ENCODE measurements at regions not wholly inside any gene's neighbourhood (a gene's known extent, or its start where the extent isn't known, plus 50 kb on each side); places are given as distances from the start of the nearest gene placed in this dataset.

- Histone ChIP-seq H3K9me3 (ENCODE audit: insufficient read depth in 2 of 2, low read depth in 1 of 2, low read length in 1 of 2) (no peaks in the 10 kb centered on the region), H3K79me2 (ENCODE audit: control insufficient read depth in 1 of 2, insufficient read depth in 2 of 2, low read length in 2 of 2) (peaks cover 0 to 33% of the 10 kb centered on the region in 2 experiments; a peak in 2 of 4 replicates), H3K56ac (replicated peaks; ENCODE audit: insufficient read length, low read depth, low read length) (no peak overlapping the region), H3K79me1 (ENCODE audit: low read depth, low read length) (no peaks in the 10 kb centered on the region), H3K18ac (ENCODE audit: extremely low read depth, low read length) (no peak overlapping the region), H4K5ac (ENCODE audit: insufficient read length, low read depth, low read length) (no peak overlapping the region), H3K27me3 (replicated peaks in 1 of 4; ENCODE audit: control insufficient read depth in 3 of 4, extremely low read depth in 1 of 4, insufficient read depth in 3 of 4, low read length in 3 of 4) (peaks cover 0 to 2% (median 0%) of the 10 kb centered on the region in 4 experiments; a peak in 2 of 7 replicates), H3K4ac (replicated peaks; ENCODE audit: insufficient read length, low read depth, low read length) (no peak overlapping the region), H2BK5ac (ENCODE audit: low read depth, low read length) (no peak overlapping the region), H4K20me1 (replicated peaks in 1 of 2; ENCODE audit: control insufficient read depth in 1 of 2, insufficient read depth in 2 of 2, low read length in 2 of 2) (no peaks in the 10 kb centered on the region), H3K36me3 (ENCODE audit: control insufficient read depth in 2 of 4, insufficient read depth in 4 of 4, low read length in 3 of 4) (no peaks in the 10 kb centered on the region), H2BK15ac (ENCODE audit: low read length) (no peak overlapping the region), H3K27ac (ENCODE audit: low read depth, low read length) (no peak overlapping the region), H3K14ac (ENCODE audit: insufficient read length) (no peak overlapping the region), H2BK12ac (ENCODE audit: low read depth, low read length) (no peak overlapping the region), H3K9ac (replicated peaks in 1 of 4; ENCODE audit: extremely low read depth in 1 of 4, low read depth in 3 of 4, low read length in 3 of 4) (no peak overlapping the region), H2BK120ac (replicated peaks; ENCODE audit: low read depth, low read length) (no peak overlapping the region), H2BK20ac (ENCODE audit: low read length) (no peak overlapping the region), H3K23me2 (ENCODE audit: low read depth, low read length) (peaks cover 5% of the 10 kb centered on the region; the same call in 1 of the 2 replicates), H4K91ac (replicated peaks; ENCODE audit: insufficient read length, low read length) (no peak overlapping the region), H3K23ac (ENCODE audit: insufficient read length) (no peak overlapping the region), H3K4me3 (ENCODE audit: extremely low read depth in 1 of 4, insufficient read depth in 2 of 4, low read depth in 3 of 4, low read length in 4 of 4) (peak overlapping the region in 2 of 4 experiments; percentile 82 to 89; a peak in 5 of 8 replicates), H2AFZ (ENCODE audit: low read length) (0 out of 2 replicates have a peak overlapping the region, but pooled peaks have one; percentile 84), H3K4me1 (replicated peaks in 1 of 4; ENCODE audit: control insufficient read depth in 3 of 4, insufficient read depth in 4 of 4, low read length in 3 of 4) (peaks cover 0 to 8% (median 4%) of the 10 kb centered on the region in 4 experiments; a peak in 4 of 7 replicates), H2AK5ac (ENCODE audit: low read depth, low read length) (no peak overlapping the region), H4K8ac (ENCODE audit: extremely low read depth, insufficient read depth, low read length) (no peak overlapping the region), H3K4me2 (ENCODE audit: insufficient read depth in 1 of 2, low read depth in 2 of 2, low read length in 2 of 2) (peak overlapping the region; percentile 67 to 71; a peak in 3 of 4 replicates)
- no peak for FAIRE-seq
- TF ChIP-seq TAF1 (IDR thresholded peaks at IDR 0.05; ENCODE audit: low read depth, low read length) (no peak), CEBPB (IDR thresholded peaks at IDR 0.05; ENCODE audit: low read depth, low read length) (no peak), TAF7 (optimal IDR thresholded peaks at IDR 0.05; ENCODE audit: borderline replicate concordance, low read depth, low read length) (no peak), JUND (IDR thresholded peaks at IDR 0.05; ENCODE audit: low read length) (no peak), USF2 (IDR thresholded peaks at IDR 0.05; ENCODE audit: low read length) (no peak), SP2 (IDR thresholded peaks at IDR 0.05; ENCODE audit: low read length) (no peak), BCL11A (IDR thresholded peaks at IDR 0.05; ENCODE audit: low read depth in 2 of 2, low read length in 2 of 2) (no peak), NRF1 (IDR thresholded peaks at IDR 0.05; ENCODE audit: low read depth, low read length) (no peak), POLR2A (IDR thresholded peaks at IDR 0.05; ENCODE audit: control extremely low read depth in 1 of 2, low read depth in 2 of 2, low read length in 2 of 2) (no peak), EP300 (IDR thresholded peaks at IDR 0.05; ENCODE audit: borderline replicate concordance in 1 of 2, low read depth in 2 of 2, low read length in 2 of 2) (no peak), TCF12 (IDR thresholded peaks at IDR 0.05; ENCODE audit: low read depth, low read length) (no peak), RXRA (IDR thresholded peaks at IDR 0.05; ENCODE audit: insufficient read depth, low read depth, low read length) (no peak), SUZ12 (IDR thresholded peaks at IDR 0.05; ENCODE audit: low read length) (no peak)
- ChIA-PET POLR2A (ENCODE audit: partially characterized antibody) (interaction anchor here (0.7 to 1.7 kb wide), 5 partner anchors 12 to 105 kb away, joined by 3 to 6 read pairs (median 4); partner anchors contain the start of gene ZNF92), CTCF (ENCODE audit: partially characterized antibody) (interaction anchor here (0.5 to 1.8 kb wide), 5 partner anchors 12 to 47 kb away, joined by 3 to 8 read pairs (median 3); no protein-coding TSS in a partner anchor)
- DNase-seq (ENCODE audit: low read depth in 1 of 2, low spot score in 2 of 2) = no peak
- 50% methylated on average over 3 of the region's 3 CpGs; no CpG with 5 or more reads in 1 of the 2 experiments for WGBS, 2 experiments (ENCODE audit: extremely low coverage in 1 of 2, insufficient coverage in 1 of 2, insufficient read length in 1 of 2, insufficient replicate concordance in 2 of 2, low coverage in 1 of 2, low lambda C conversion rate in 2 of 2, missing lambda C conversion rate in 1 of 2)
These were observed 104.9 kb upstream of the ZNF92 start for GRCh38 chr7:65268782-65269149.
